Neural cell (in vitro differentiated cells): ENCODE measurements at regions not wholly inside any gene's neighbourhood (a gene's known extent, or its start where the extent isn't known, plus 50 kb on each side); places are given as distances from the start of the nearest gene placed in this dataset.

ENCODE experiments used
- H2AFZ ChIP-seq: fragments of 200-600, 300-800 bp; sonication (generic), shearing (Covaris generic); 2 replicates; pipeline ENCODE4 v1.6.0; 2014; ENCODE audit warnings: low read depth, mild to moderate bottlenecking, antibody characterized with exemption, low read length, moderate library complexity
- H3F3A ChIP-seq: fragments of 200-600 bp; shearing (Covaris generic); 2 replicates; pipeline ENCODE4 v1.6.1; 2016; ENCODE audit warnings: mild to moderate bottlenecking, moderate library complexity, mixed read lengths, antibody characterized with exemption, low read length; ENCODE audit not compliant: insufficient read depth, poor library complexity, severe bottlenecking
- H3K27ac ChIP-seq: fragments of 200-600, 300-800 bp; sonication (generic), shearing (Covaris generic); 2 replicates; pipeline ENCODE4 v1.5.1; 2014; ENCODE audit warnings: mild to moderate bottlenecking, low read length, moderate library complexity
- H3K27me3 ChIP-seq: fragments of 300-800, 200-600 bp; sonication (generic), shearing (Covaris generic); 2 replicates; pipeline ENCODE4 v1.6.0; 2014; ENCODE audit warnings: mild to moderate bottlenecking, low read depth, low read length, moderate library complexity; ENCODE audit not compliant: insufficient read depth
- H3K36me3 ChIP-seq: fragments of 300-800, 200-600 bp; sonication (generic), shearing (Covaris generic); 2 replicates; pipeline ENCODE4 v1.5.1; 2014; ENCODE audit warnings: mild to moderate bottlenecking, antibody characterized with exemption, low read length, moderate library complexity; ENCODE audit not compliant: insufficient read depth
- H3K4me2 ChIP-seq: fragments of 300-800, 200-600 bp; sonication (generic), shearing (Covaris generic); 2 replicates; pipeline ENCODE4 v1.6.0; 2014; ENCODE audit warnings: mild to moderate bottlenecking, low read length
- H3K4me3 ChIP-seq: fragments of 300-800, 200-600 bp; sonication (generic), shearing (Covaris generic); 2 replicates; pipeline ENCODE4 v1.5.1; 2014; ENCODE audit warnings: mild to moderate bottlenecking, low read length, moderate library complexity
- H3K79me2 ChIP-seq: fragments of 200-600 bp; shearing (Covaris generic); replicated peaks from 2 replicates; pipeline ENCODE4 v1.6.0; 2014; ENCODE audit warnings: mild to moderate bottlenecking, low read length, moderate library complexity; ENCODE audit not compliant: insufficient read depth
- H3K9ac ChIP-seq: fragments of 300-800, 200-600 bp; sonication (generic), shearing (Covaris generic); 2 replicates; pipeline ENCODE4 v1.6.1; 2016; ENCODE audit warnings: mild to moderate bottlenecking, low read length, mixed read lengths
- H3K9me2 ChIP-seq: fragments of 200-600 bp; shearing (Covaris generic); 2 replicates; pipeline ENCODE4 v1.6.1; 2016; ENCODE audit warnings: mild to moderate bottlenecking, low read length, mixed read lengths; ENCODE audit not compliant: insufficient read depth
- H3K9me3 ChIP-seq: fragments of 200-600, 300-800 bp; sonication (generic), shearing (Covaris generic); 2 replicates; pipeline ENCODE4 v1.6.1; 2016; ENCODE audit warnings: mild to moderate bottlenecking, mixed run types, low read length, moderate library complexity, mixed read lengths
- H4K20me1 ChIP-seq: fragments of 200-600 bp; shearing (Covaris generic); 2 replicates; pipeline ENCODE4 v1.6.1; 2016; ENCODE audit warnings: mild to moderate bottlenecking, mixed run types; ENCODE audit not compliant: insufficient read depth
- EP300 ChIP-seq: fragments of 450-650 bp; conservative IDR thresholded peaks from 2 replicates; pipeline ENCODE4 v1.6.1; 2014; ENCODE audit warnings: antibody characterized with exemption, mild to moderate bottlenecking, moderate library complexity; ENCODE audit not compliant: poor library complexity, severe bottlenecking
- EZH2 ChIP-seq: fragments of 200-600, 300-800 bp; shearing (Covaris generic), sonication (generic); IDR thresholded peaks from 2 replicates; pipeline ENCODE4 v1.6.1; 2014; ENCODE audit warnings: antibody characterized with exemption, low read length, borderline replicate concordance, mild to moderate bottlenecking; ENCODE audit not compliant: insufficient read depth, poor library complexity, severe bottlenecking
- MXI1 ChIP-seq: fragments of 450-650 bp; conservative IDR thresholded peaks from 2 replicates; pipeline ENCODE4 v1.6.1; 2014; ENCODE audit warnings: antibody characterized with exemption, mild to moderate bottlenecking; ENCODE audit not compliant: poor library complexity, severe bottlenecking
- POLR2AphosphoS5 ChIP-seq: IDR thresholded peaks from 2 replicates; pipeline ENCODE4 v1.6.1; 2012
- RAD21 ChIP-seq: fragments of 450-650 bp; conservative IDR thresholded peaks from 2 replicates; pipeline ENCODE4 v1.6.1; 2014; ENCODE audit warnings: antibody characterized with exemption, mild to moderate bottlenecking, moderate library complexity
- REST ChIP-seq: IDR thresholded peaks from 2 replicates; pipeline ENCODE4 v1.6.1; 2012; ENCODE audit warnings: borderline replicate concordance
- SMC3 ChIP-seq: fragments of 450-650 bp; conservative IDR thresholded peaks from 2 replicates; pipeline ENCODE4 v1.6.1; 2014; ENCODE audit warnings: antibody characterized with exemption, mild to moderate bottlenecking, moderate library complexity; ENCODE audit not compliant: poor library complexity
- TAF1 ChIP-seq: IDR thresholded peaks from 2 replicates; pipeline ENCODE4 v1.6.1; 2012; ENCODE audit warnings: low read depth
- TF ChIP-seq, protein P1 (sequence below): fragments of 450-650 bp; IDR thresholded peaks from 2 replicates; pipeline ENCODE4 v1.5.1; 2014; ENCODE audit warnings: antibody characterized with exemption, mild to moderate bottlenecking, moderate library complexity; ENCODE audit not compliant: poor library complexity, severe bottlenecking

DNA sequence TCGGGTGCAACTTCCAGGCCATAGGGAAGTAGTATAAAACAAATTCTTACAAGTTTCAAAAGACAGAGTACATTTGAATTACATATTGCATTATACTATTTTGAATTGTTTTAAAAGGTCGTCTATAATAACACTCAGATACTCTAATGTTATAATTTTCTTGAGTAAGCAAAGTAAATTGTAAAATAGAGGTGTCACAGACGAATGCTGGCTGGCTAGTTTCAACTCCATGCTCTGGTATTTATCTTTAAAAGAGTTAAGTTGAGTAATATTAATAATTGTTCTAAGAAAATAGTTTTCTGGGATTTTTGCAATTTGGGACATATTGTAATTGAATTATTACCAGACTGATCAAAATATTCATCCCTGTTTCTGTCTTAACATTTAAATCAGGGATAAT lies 764.9 kb downstream of the TECRL start:
- H3K27ac ChIP-seq, result no peak overlapping the region
- H3K9ac ChIP-seq, result no peak overlapping the region
- H3K4me2 ChIP-seq, result no peak overlapping the region
- H3K4me3 ChIP-seq, result no peak overlapping the region
- no peaks in the 10 kb centered on the region for H3F3A ChIP-seq
- H3K79me2 ChIP-seq, result no peaks in the 10 kb centered on the region
- no peaks in the 10 kb centered on the region for H4K20me1 ChIP-seq
- TF ChIP-seq RAD21 (no peak), EZH2 (no peak), POLR2AphosphoS5 (no peak), TAF1 (no peak), MXI1 (no peak), EP300 (no peak), SMC3 (no peak), REST (no peak)
- TF ChIP-seq, protein P1, sequence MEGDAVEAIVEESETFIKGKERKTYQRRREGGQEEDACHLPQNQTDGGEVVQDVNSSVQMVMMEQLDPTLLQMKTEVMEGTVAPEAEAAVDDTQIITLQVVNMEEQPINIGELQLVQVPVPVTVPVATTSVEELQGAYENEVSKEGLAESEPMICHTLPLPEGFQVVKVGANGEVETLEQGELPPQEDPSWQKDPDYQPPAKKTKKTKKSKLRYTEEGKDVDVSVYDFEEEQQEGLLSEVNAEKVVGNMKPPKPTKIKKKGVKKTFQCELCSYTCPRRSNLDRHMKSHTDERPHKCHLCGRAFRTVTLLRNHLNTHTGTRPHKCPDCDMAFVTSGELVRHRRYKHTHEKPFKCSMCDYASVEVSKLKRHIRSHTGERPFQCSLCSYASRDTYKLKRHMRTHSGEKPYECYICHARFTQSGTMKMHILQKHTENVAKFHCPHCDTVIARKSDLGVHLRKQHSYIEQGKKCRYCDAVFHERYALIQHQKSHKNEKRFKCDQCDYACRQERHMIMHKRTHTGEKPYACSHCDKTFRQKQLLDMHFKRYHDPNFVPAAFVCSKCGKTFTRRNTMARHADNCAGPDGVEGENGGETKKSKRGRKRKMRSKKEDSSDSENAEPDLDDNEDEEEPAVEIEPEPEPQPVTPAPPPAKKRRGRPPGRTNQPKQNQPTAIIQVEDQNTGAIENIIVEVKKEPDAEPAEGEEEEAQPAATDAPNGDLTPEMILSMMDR, result no peak
- H2AFZ ChIP-seq, result no peak overlapping the region
- H3K9me3 ChIP-seq, result no peaks in the 10 kb centered on the region
- no peaks in the 10 kb centered on the region for H3K27me3 ChIP-seq
- H3K36me3 ChIP-seq, result no peaks in the 10 kb centered on the region
- no peaks in the 10 kb centered on the region for H3K9me2 ChIP-seq

DNA sequence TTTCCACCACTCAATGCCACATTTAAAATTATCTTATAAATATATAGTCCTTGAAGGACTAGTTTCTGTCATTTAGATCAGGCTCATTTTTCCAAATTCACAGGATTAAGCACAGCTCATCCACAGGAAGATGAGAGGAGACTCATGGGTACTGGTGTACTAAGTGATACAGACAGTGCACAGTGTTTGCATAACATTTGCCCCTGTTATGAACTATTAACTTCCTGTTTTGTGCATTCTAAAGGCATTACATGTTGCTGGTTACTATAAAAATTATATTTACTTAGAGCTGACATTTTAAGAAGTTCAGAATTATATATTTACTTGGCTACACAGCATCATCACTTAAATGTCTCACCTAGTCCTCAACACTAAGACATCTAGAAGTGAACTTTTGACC lies 772.0 kb downstream of the TECRL start:
- TF ChIP-seq EP300 (no peak), POLR2AphosphoS5 (no peak), REST (no peak), TAF1 (no peak), EZH2 (no peak), MXI1 (no peak), SMC3 (no peak), RAD21 (no peak)
- TF ChIP-seq, protein P1, result no peak
- no peaks in the 10 kb centered on the region for H3K9me3 ChIP-seq

More for the DNA sequence above, 772.0 kb downstream of the TECRL start:
- H2AFZ ChIP-seq, result no peak overlapping the region
- H3K36me3 ChIP-seq, result no peaks in the 10 kb centered on the region
- no peaks in the 10 kb centered on the region for H3K9me2 ChIP-seq
- no peak overlapping the region for H3K4me3 ChIP-seq
- H3F3A ChIP-seq, result no peaks in the 10 kb centered on the region
- H4K20me1 ChIP-seq, result no peaks in the 10 kb centered on the region
- H3K4me2 ChIP-seq, result no peak overlapping the region
- no peak overlapping the region for H3K27ac ChIP-seq
- H3K79me2 ChIP-seq, result no peaks in the 10 kb centered on the region
- no peaks in the 10 kb centered on the region for H3K27me3 ChIP-seq
- H3K9ac ChIP-seq, result no peak overlapping the region
